ENCODE measurements at regions not wholly inside any gene's neighbourhood (a gene's known extent, or its start where the extent isn't known, plus 50 kb on each side); places are given as distances from the start of the nearest gene placed in this dataset.

GRCh38 chr6:8499540-8499939 is 64.2 kb upstream of the SLC35B3 start:
- no peaks in the 10 kb centered on the region for H3K36me3 ChIP-seq (ENCODE audit: control insufficient read depth, insufficient read depth, low read length)
- no peak overlapping the region for H3K4me3 ChIP-seq (ENCODE audit: low read length)
- H3K9me3 ChIP-seq (ENCODE audit: control insufficient read depth, low read length), result no peaks in the 10 kb centered on the region
- H3K9me3 Mint-ChIP-seq, result peaks cover 12% of the 10 kb centered on the region
- 50% methylated on average over 1 of the region's 1 CpG; no CpG with 5 or more reads in 1 of the 2 experiments for WGBS, 2 experiments (ENCODE audit: insufficient coverage in 1 of 2, insufficient read length in 1 of 2)
- H3K4me3 Mint-ChIP-seq, result no peak overlapping the region
- no peaks in the 10 kb centered on the region for H3K4me1 ChIP-seq (ENCODE audit: control insufficient read depth, insufficient read depth, low read length)
- no peak overlapping the region for H3K9ac ChIP-seq (ENCODE audit: extremely low read depth, low read length, poor library complexity, severe bottlenecking)
- no peak for DNase-seq
- H3K27ac ChIP-seq (ENCODE audit: low read depth, low read length), result no peak overlapping the region
- no peaks in the 10 kb centered on the region for H3K36me3 Mint-ChIP-seq (ENCODE audit: low read depth)
- peaks cover 11% of the 10 kb centered on the region for H3K27me3 Mint-ChIP-seq (ENCODE audit: insufficient read depth)
- H3K4me1 Mint-ChIP-seq, result peaks cover 2% of the 10 kb centered on the region
- no peak overlapping the region for H3K27ac Mint-ChIP-seq
- TF ChIP-seq, protein P1, sequence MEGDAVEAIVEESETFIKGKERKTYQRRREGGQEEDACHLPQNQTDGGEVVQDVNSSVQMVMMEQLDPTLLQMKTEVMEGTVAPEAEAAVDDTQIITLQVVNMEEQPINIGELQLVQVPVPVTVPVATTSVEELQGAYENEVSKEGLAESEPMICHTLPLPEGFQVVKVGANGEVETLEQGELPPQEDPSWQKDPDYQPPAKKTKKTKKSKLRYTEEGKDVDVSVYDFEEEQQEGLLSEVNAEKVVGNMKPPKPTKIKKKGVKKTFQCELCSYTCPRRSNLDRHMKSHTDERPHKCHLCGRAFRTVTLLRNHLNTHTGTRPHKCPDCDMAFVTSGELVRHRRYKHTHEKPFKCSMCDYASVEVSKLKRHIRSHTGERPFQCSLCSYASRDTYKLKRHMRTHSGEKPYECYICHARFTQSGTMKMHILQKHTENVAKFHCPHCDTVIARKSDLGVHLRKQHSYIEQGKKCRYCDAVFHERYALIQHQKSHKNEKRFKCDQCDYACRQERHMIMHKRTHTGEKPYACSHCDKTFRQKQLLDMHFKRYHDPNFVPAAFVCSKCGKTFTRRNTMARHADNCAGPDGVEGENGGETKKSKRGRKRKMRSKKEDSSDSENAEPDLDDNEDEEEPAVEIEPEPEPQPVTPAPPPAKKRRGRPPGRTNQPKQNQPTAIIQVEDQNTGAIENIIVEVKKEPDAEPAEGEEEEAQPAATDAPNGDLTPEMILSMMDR (conservative IDR thresholded peaks at IDR 0.05), result peak; percentile 81
- H3K27me3 ChIP-seq (ENCODE audit: control insufficient read depth, insufficient read depth, low read length, poor library complexity, severe bottlenecking), result no peaks in the 10 kb centered on the region

DNA sequence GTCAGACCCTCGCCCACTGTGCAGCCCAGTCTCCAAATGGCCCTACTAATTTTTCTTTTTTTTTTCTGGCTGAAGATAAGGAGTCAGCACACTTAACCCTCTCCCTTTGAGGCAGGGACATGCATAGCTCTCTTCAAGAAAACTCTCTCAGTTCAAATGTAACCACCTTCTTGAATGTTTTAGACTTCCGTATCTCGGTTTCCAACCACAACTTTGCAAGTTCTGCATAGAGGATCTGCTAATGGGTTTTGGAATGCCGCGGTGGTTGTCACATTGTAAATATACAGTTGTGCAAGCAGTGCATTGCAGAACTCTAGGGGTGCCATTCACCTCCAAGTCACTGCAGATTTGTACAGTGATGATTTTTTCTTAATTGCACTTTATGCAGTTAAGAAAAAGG is 59.4 kb upstream of the SLC35B3 start:
- Mint-ChIP-seq H3K4me3 (no peak overlapping the region), H3K4me1 (no peaks in the 10 kb centered on the region), H3K27me3 (ENCODE audit: insufficient read depth) (peaks cover 5% of the 10 kb centered on the region), H3K27ac (no peak overlapping the region), H3K36me3 (ENCODE audit: low read depth) (no peaks in the 10 kb centered on the region), H3K9me3 (peaks cover 12% of the 10 kb centered on the region)
- no peak overlapping the region for H3K9ac ChIP-seq (ENCODE audit: extremely low read depth, low read length, poor library complexity, severe bottlenecking)
- H3K4me3 ChIP-seq (ENCODE audit: low read length), result no peak overlapping the region
- 92 to 93% methylated on average over 4 to 5 of the region's 5 CpGs for WGBS, 2 experiments (ENCODE audit: insufficient coverage in 1 of 2, insufficient read length in 1 of 2)
- H3K4me1 ChIP-seq (ENCODE audit: control insufficient read depth, insufficient read depth, low read length), result no peaks in the 10 kb centered on the region
- H3K27me3 ChIP-seq (ENCODE audit: control insufficient read depth, insufficient read depth, low read length, poor library complexity, severe bottlenecking), result no peaks in the 10 kb centered on the region
- H3K27ac ChIP-seq (ENCODE audit: low read depth, low read length), result no peak overlapping the region
- H3K9me3 ChIP-seq (ENCODE audit: control insufficient read depth, low read length), result no peaks in the 10 kb centered on the region
- no peaks in the 10 kb centered on the region for H3K36me3 ChIP-seq (ENCODE audit: control insufficient read depth, insufficient read depth, low read length)
- DNase-seq, result no peak
- TF ChIP-seq, protein P1 (conservative IDR thresholded peaks at IDR 0.05), result no peak

- H3K9ac ChIP-seq (ENCODE audit: extremely low read depth, low read length, poor library complexity, severe bottlenecking), result no peak overlapping the region
- WGBS, 2 experiments (ENCODE audit: insufficient coverage in 1 of 2, insufficient read length in 1 of 2), result 94% methylated on average over 2 of the region's 2 CpGs; no CpG with 5 or more reads in 1 of the 2 experiments
- H3K9me3 ChIP-seq (ENCODE audit: control insufficient read depth, low read length), result no peaks in the 10 kb centered on the region
- no peak overlapping the region for H3K27ac ChIP-seq (ENCODE audit: low read depth, low read length)
- H3K4me3 ChIP-seq (ENCODE audit: low read length), result no peak overlapping the region
- H3K4me3 Mint-ChIP-seq, result no peak overlapping the region
- peaks cover 12% of the 10 kb centered on the region for H3K9me3 Mint-ChIP-seq
- H3K36me3 Mint-ChIP-seq (ENCODE audit: low read depth), result no peaks in the 10 kb centered on the region
- TF ChIP-seq, protein P1 (conservative IDR thresholded peaks at IDR 0.05), result no peak
- no peak overlapping the region for H3K27ac Mint-ChIP-seq
- H3K36me3 ChIP-seq (ENCODE audit: control insufficient read depth, insufficient read depth, low read length), result no peaks in the 10 kb centered on the region
- H3K4me1 ChIP-seq (ENCODE audit: control insufficient read depth, insufficient read depth, low read length), result no peaks in the 10 kb centered on the region
- no peaks in the 10 kb centered on the region for H3K27me3 ChIP-seq (ENCODE audit: control insufficient read depth, insufficient read depth, low read length, poor library complexity, severe bottlenecking)
- no peak for DNase-seq
- no peaks in the 10 kb centered on the region for H3K4me1 Mint-ChIP-seq
- H3K27me3 Mint-ChIP-seq (ENCODE audit: insufficient read depth), result peaks cover 2% of the 10 kb centered on the region
Observed at GRCh38 chr6:8492536-8493133, 57.3 kb upstream of the SLC35B3 start.

Data from endodermal cell (in vitro differentiated cells).